K562 (cell line): ENCODE measurements at regions not wholly inside any gene's neighbourhood (a gene's known extent, or its start where the extent isn't known, plus 50 kb on each side); places are given as distances from the start of the nearest gene placed in this dataset.

Experiments used
- CTCF ChIP-seq, 3 experiments: IDR thresholded peaks in 2 of 3; conservative IDR thresholded peaks in 1 of 3; 2 replicates each; pipeline ENCODE4 v1.5.1; 2011 to 2012; ENCODE audit warnings: low read length in 3 of 3, mild to moderate bottlenecking in 3 of 3, control low read depth in 2 of 3, improper control_type of control experiment in 1 of 3, inconsistent platforms in 1 of 3, low read depth in 1 of 3, mixed read lengths in 1 of 3, moderate library complexity in 1 of 3; ENCODE audit not compliant: insufficient read depth in 2 of 3
- KDM5B ChIP-seq: fragments of 200-600 bp; sonication (generic); IDR thresholded peaks from 2 replicates; pipeline ENCODE4 v1.6.1; 2012; ENCODE audit warnings: low read depth, mild to moderate bottlenecking, moderate library complexity, low read length, control low read depth, inconsistent platforms; ENCODE audit not compliant: insufficient replicate concordance
- NBN ChIP-seq: fragments of 450-650 bp; IDR thresholded peaks from 2 replicates; pipeline ENCODE4 v1.6.1; 2016; ENCODE audit warnings: low read depth, mild to moderate bottlenecking
- RUNX1 ChIP-seq: sonication (generic); IDR thresholded peaks from 2 replicates; pipeline ENCODE4 v1.6.1; 2016; ENCODE audit warnings: antibody characterized with exemption, low read depth
- TGIF2 ChIP-seq: sonication (generic); formaldehyde crosslinking; IDR thresholded peaks from 2 replicates; pipeline ENCODE4 v1.8.1; 2022; ENCODE audit warnings: mild to moderate bottlenecking, missing genetic modification reagents, moderate library complexity
- ZBTB49 ChIP-seq: sonication (generic); formaldehyde crosslinking; IDR thresholded peaks from 2 replicates; pipeline ENCODE4 v1.8.0; 2022; ENCODE audit warnings: missing genetic modification reagents, mild to moderate bottlenecking, borderline replicate concordance
- TF ChIP-seq, protein P1 (sequence below): fragments of 450-650 bp; formaldehyde crosslinking; IDR thresholded peaks from 2 replicates; pipeline ENCODE4 v1.4.0; 2020; ENCODE audit warnings: mild to moderate bottlenecking, moderate library complexity

GRCh38 chr3:26845194-26845593 lies 222.6 kb downstream of the LRRC3B start:
- no peak for TF ChIP-seq KDM5B
- TF ChIP-seq TGIF2, result no peak
- TF ChIP-seq CTCF (IDR thresholded peaks at IDR 0.05 in 2 of 3, conservative IDR thresholded peaks at IDR 0.05 in 1 of 3; ENCODE audit: insufficient read depth in 2 of 3, low read depth in 1 of 3, low read length in 3 of 3), result no peak
- TF ChIP-seq RUNX1, result no peak
- no peak for TF ChIP-seq ZBTB49 (CRISPR knock-in tag)
- TF ChIP-seq NBN, result no peak
- TF ChIP-seq, protein P1, sequence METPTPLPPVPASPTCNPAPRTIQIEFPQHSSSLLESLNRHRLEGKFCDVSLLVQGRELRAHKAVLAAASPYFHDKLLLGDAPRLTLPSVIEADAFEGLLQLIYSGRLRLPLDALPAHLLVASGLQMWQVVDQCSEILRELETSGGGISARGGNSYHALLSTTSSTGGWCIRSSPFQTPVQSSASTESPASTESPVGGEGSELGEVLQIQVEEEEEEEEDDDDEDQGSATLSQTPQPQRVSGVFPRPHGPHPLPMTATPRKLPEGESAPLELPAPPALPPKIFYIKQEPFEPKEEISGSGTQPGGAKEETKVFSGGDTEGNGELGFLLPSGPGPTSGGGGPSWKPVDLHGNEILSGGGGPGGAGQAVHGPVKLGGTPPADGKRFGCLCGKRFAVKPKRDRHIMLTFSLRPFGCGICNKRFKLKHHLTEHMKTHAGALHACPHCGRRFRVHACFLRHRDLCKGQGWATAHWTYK (CRISPR knock-in tag), result no peak
